Kidney (tissue), 13 donors: ENCODE measurements at regions not wholly inside any gene's neighbourhood (a gene's known extent, or its start where the extent isn't known, plus 50 kb on each side); places are given as distances from the start of the nearest gene placed in this dataset.
A peak's percentile ranks its signal among the peaks of the same experiment; 100 is the strongest.

ENCODE experiments used
- DNase-seq, 5 donors: peaks; one replicate each; pipeline ENCODE4 v3.0.0-alpha.2; 2013 to 2020
- FAIRE-seq: peaks from 2 replicates; lab custom pipeline; 2012; peaks lifted over from hg19 to GRCh38; lab: Jason Lieb, UNC
- H3K27ac ChIP-seq, 2 donors: one replicate each; pipeline ENCODE4 v1.7.0; 2013; ENCODE audit warnings: low read depth in 2 of 2, low read length in 2 of 2, inconsistent platforms in 1 of 2
- H3K27me3 ChIP-seq: one replicate; pipeline ENCODE4 v1.7.1; 2013; ENCODE audit warnings: low read length, inconsistent platforms; ENCODE audit not compliant: control insufficient read depth, insufficient read depth
- H3K36me3 ChIP-seq, 3 donors: one replicate each; pipeline versions ENCODE4 v1.7.0 to v1.7.1; 2013; ENCODE audit warnings: low read length in 3 of 3, control low read depth in 1 of 3, inconsistent platforms in 1 of 3; ENCODE audit not compliant: insufficient read depth in 3 of 3, control insufficient read depth in 2 of 3
- H3K4me1 ChIP-seq, 3 donors: one replicate each; pipeline versions ENCODE4 v1.7.0 to v1.7.1; 2013; ENCODE audit warnings: low read length in 3 of 3, inconsistent platforms in 1 of 3, low read depth in 1 of 3; ENCODE audit not compliant: control insufficient read depth in 2 of 3, insufficient read depth in 2 of 3
- H3K4me3 ChIP-seq, 3 donors: one replicate each; pipeline versions ENCODE4 v1.7.0 to v1.8.1; 2013; ENCODE audit warnings: low read length in 3 of 3, control low read depth in 1 of 3, inconsistent platforms in 1 of 3
- H3K9ac ChIP-seq, 3 donors: one replicate each; pipeline versions ENCODE4 v1.7.0 to v1.7.1; 2013; ENCODE audit warnings: low read length in 3 of 3, control low read depth in 1 of 3, inconsistent platforms in 1 of 3
- H3K9me3 ChIP-seq, 3 donors: one replicate each; pipeline versions ENCODE4 v1.7.0 to v1.7.1; 2013; ENCODE audit warnings: low read length in 3 of 3, control low read depth in 1 of 3, inconsistent platforms in 1 of 3; ENCODE audit not compliant: control insufficient read depth in 2 of 3, insufficient read depth in 1 of 3
- intact Hi-C: fragments of 100-400 bp; cut with DNase I; formaldehyde crosslinking; loops from one replicate; pipeline ENCODE4 v1.11.1; 2022
- TF ChIP-seq, protein P1 (sequence below): IDR thresholded peaks from 3 replicates; pipeline ENCODE4 v1.5.1; 2012; ENCODE audit warnings: mild to moderate bottlenecking, moderate library complexity, borderline replicate concordance; ENCODE audit not compliant: insufficient read depth; ENCODE audit errors: extremely low read depth
- donor health status: control.
- donor health status: control.
- donor health status: control.
- donor health status: control.
- donor health status: control.
- donor health status: DM: yes; HTN: yes; CAD: no.
- donor health status: Normal renal cell carcinoma (clear cell type).

DNA sequence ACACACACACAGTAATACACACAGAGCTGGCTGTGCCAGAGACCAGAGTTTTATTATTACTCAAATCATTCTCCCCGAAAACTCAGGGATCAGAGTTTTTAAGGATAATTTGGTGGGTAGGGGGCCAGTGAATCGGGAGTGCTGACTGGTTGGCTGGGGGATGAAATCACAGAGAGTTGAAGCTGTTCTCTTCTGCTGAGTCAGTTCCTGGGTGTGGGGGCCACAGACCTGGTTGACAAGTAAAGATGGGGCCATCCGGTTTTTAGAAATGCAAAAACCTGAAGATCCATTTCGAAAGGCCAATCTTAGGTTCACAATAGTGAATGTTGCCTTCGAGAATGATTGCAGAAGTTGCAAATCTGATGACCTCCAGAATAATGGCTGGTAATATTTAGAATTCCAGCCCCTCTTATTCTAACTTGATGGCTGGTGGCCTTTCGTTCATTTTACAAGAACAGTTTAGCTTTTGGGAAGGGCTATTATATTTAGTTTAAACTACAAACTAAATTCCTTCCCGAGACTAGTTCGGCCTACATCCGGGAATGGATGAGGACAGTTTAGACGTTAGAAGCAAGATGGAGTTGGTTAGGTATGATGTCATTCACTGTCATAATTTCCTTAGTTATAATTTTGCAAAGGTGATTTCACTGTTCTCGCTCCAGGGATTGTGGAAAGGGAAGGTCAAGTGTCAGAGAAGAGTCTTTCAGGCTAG, 123.2 kb downstream of the KCNJ18 start:
- H3K9ac ChIP-seq, result no peak overlapping the region
- no peaks in the 10 kb centered on the region for H3K36me3 ChIP-seq
- intact Hi-C loops, result no loop called here
- TF ChIP-seq, protein P1, sequence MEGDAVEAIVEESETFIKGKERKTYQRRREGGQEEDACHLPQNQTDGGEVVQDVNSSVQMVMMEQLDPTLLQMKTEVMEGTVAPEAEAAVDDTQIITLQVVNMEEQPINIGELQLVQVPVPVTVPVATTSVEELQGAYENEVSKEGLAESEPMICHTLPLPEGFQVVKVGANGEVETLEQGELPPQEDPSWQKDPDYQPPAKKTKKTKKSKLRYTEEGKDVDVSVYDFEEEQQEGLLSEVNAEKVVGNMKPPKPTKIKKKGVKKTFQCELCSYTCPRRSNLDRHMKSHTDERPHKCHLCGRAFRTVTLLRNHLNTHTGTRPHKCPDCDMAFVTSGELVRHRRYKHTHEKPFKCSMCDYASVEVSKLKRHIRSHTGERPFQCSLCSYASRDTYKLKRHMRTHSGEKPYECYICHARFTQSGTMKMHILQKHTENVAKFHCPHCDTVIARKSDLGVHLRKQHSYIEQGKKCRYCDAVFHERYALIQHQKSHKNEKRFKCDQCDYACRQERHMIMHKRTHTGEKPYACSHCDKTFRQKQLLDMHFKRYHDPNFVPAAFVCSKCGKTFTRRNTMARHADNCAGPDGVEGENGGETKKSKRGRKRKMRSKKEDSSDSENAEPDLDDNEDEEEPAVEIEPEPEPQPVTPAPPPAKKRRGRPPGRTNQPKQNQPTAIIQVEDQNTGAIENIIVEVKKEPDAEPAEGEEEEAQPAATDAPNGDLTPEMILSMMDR, result no peak
- H3K27me3 ChIP-seq, result no peaks in the 10 kb centered on the region
- H3K4me1 ChIP-seq, result no peaks in the 10 kb centered on the region
- H3K27ac ChIP-seq, result no peak overlapping the region
- no peaks in the 10 kb centered on the region for H3K9me3 ChIP-seq
- no peak overlapping the region for H3K4me3 ChIP-seq
- FAIRE-seq (no peak), DNase-seq (peak in 1 of 5 donors; percentile 22)

GRCh38 chr17:21816592-21817567, 124.6 kb downstream of the KCNJ18 start:
- no peaks in the 10 kb centered on the region for H3K36me3 ChIP-seq
- intact Hi-C loops, result no loop called here
- no peak for FAIRE-seq

GRCh38 chr17:21817791-21818364, 125.6 kb downstream of the KCNJ18 start:
- H3K9me3 ChIP-seq, result no peaks in the 10 kb centered on the region
- TF ChIP-seq, protein P1, result no peak
- no peaks in the 10 kb centered on the region for H3K36me3 ChIP-seq
- intact Hi-C loops, result no loop called here
- FAIRE-seq (no peak), DNase-seq (no peak)
- no peaks in the 10 kb centered on the region for H3K4me1 ChIP-seq
- no peak overlapping the region for H3K27ac ChIP-seq
- H3K27me3 ChIP-seq, result no peaks in the 10 kb centered on the region
- no peak overlapping the region for H3K9ac ChIP-seq
- H3K4me3 ChIP-seq, result no peak overlapping the region

More at GRCh38 chr17:21816592-21817567, 124.6 kb downstream of the KCNJ18 start:
- no peaks in the 10 kb centered on the region for H3K4me1 ChIP-seq
- no peak overlapping the region for H3K4me3 ChIP-seq
- no peaks in the 10 kb centered on the region for H3K27me3 ChIP-seq
- peak in 1 of 5 donors; percentile 45 for DNase-seq
- H3K27ac ChIP-seq, result no peak overlapping the region
- H3K9me3 ChIP-seq, result no peaks in the 10 kb centered on the region
- no peak overlapping the region for H3K9ac ChIP-seq
- TF ChIP-seq, protein P1, result no peak
